ENCODE measurements at regions not wholly inside any gene's neighbourhood (a gene's known extent, or its start where the extent isn't known, plus 50 kb on each side); places are given as distances from the start of the nearest gene placed in this dataset.

DNA sequence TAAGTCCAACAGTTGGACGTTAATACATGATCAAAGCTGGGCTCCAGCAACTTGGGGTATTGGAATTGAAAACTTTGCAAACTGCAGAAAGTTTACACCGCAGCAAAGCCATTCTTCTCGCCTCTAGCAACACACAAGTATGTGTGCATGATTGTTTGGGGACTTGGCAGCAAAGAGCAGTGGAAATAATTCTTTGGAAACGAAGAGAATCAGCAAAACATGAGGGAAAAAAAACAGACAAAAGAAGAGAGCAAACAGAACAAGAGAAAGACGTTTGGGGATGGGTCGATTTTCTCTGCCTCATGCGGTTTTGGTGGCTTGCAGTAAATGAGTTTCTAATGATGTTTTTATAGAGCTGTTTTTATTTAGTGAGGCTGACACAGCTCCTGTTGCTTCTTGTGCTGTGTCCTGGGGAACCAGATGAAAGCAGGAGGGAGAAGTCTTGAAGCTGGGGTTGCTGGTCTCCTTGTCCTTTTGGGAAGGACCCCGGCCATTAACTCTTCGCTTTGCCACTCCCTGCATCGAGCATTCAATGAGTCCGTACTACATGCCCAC lies 502.9 kb downstream of the GRIN2A start:
- DNase-seq = no peak
- H3K27me3 ChIP-seq = peaks cover 2% of the 10 kb centered on the region; the same call in 1 of the 2 replicates
- H3K4me3 ChIP-seq = no peak overlapping the region
- no peaks in the 10 kb centered on the region for H3K36me3 ChIP-seq
- 0 out of 2 replicates have a peak, but pooled peaks cover 3% of the 10 kb centered on the region for H3K9me3 ChIP-seq

DNA sequence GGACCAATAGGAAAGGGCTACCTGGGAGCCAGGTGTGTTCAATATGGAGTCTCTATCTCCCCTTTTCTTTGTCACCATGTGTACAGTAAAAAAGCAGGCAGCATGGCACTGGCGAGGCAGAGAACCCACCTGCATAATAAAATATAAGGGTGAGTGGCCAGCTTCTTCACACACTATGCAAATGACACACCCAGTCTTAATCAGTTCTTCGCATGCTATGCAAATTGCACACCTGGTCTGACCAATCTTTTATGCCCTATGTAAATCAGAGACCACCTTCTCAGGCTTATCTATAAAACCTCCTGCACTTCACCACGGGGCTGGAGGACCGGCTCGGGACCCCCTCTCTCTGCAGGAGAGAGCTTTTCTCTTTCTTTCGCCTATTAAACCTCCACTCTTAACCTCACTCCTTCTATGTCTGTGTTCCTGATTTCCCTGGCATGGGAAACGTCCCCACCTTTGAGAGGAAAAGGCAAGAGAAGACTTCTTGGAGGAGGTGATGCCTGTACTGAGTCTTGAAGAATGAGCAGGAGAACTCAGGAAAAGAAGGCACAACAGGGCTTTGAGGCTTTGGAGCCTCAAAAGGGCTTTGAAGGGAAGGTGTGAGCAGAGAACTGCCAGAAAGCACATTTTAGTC lies 502.1 kb downstream of the GRIN2A start:
- DNase-seq = no peak
- Histone ChIP-seq H3K9me3 (0 out of 2 replicates have a peak, but pooled peaks cover 3% of the 10 kb centered on the region), H3K4me3 (no peak overlapping the region), H3K36me3 (no peaks in the 10 kb centered on the region), H3K27me3 (peaks cover 2% of the 10 kb centered on the region; the same call in 1 of the 2 replicates)

DNA sequence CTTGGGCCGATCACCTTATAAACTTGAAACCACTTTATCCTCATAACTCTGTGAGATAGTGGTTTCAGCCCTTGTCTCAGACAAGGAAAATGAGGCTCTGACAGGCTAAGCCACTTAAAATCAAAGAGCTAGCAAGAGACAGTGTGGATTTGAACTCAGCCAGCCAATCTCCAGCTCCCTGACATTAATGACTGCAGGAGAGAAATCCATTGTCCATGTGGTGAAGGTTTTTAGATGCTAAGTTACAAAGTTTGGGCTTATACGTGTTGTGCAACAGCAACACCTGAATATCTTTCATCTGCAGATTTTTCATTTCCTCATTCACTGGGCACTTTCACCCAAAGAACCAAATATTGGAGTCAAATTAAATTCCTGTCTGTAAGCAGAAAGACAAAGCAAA lies 501.3 kb downstream of the GRIN2A start:
- DNase-seq = no peak
- H3K9me3 ChIP-seq = 0 out of 2 replicates have a peak, but pooled peaks cover 3% of the 10 kb centered on the region
- H3K27me3 ChIP-seq = peaks cover 2% of the 10 kb centered on the region; the same call in 1 of the 2 replicates
- no peaks in the 10 kb centered on the region for H3K36me3 ChIP-seq
- H3K4me3 ChIP-seq = no peak overlapping the region

DNA sequence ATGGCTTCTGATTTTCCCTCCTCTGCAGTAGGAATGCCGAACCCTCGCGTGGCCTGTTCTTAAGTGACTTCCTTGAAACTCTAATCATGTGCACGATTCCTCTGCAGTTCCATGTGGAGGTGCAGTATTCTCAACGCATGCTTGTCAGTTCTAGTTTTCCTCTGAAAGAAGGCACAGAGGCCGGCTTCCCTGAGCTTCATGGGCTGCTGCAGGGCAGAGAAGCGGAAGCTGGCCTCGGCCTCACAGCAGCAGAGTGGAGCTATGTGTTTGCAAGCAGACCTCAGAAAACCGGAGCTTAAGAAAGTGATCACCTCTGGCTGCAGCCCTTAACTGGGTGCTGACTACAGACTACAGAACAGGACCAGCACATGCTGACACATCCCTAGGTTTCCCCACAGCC lies 500.7 kb downstream of the GRIN2A start:
- H3K4me3 ChIP-seq = no peak overlapping the region
- H3K36me3 ChIP-seq = no peaks in the 10 kb centered on the region
- no peak for DNase-seq
- peaks cover 2% of the 10 kb centered on the region; the same call in 1 of the 2 replicates for H3K27me3 ChIP-seq
- H3K9me3 ChIP-seq = 0 out of 2 replicates have a peak, but pooled peaks cover 3% of the 10 kb centered on the region

DNA sequence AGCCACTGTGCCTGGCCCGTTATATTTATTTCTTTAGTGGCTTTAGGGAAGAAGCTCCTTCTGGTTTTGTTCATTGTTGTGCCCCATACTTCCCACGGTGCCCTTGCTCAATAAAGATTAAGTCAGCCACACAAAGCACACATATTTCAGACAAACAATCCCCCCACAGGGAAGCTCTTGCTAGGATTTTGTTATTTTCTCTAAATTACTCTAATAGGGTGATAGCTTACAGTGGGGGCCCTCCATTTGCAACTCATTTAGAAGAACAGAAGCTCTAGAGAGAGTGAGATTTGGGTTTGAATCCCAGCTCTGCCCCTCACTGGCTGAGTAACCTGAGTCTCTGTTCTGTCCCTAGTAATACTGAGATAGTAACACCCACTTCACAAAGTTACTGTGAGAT lies 499.9 kb downstream of the GRIN2A start:
- 0 out of 2 replicates have a peak, but pooled peaks cover 3% of the 10 kb centered on the region for H3K9me3 ChIP-seq

DNA sequence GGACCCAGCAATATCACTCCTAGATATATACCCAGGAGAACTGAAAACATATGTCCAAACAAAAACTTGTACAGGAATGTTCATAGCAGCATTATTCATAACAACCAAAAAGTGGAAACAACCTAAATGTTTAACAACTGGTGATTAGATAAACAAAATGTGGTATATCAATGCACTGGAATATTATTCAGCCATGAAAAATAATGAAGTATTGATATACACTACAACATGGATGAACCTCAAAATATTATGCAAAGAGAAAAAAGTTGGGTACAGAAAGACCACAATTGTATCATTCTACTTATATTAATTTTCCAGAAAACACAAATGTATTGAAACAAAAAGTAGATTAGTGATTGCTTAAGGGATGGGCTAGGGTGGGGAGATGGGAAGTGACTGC lies 498.6 kb downstream of the GRIN2A start:
- peaks cover 2% of the 10 kb centered on the region; the same call in 1 of the 2 replicates for H3K27me3 ChIP-seq
- no peak overlapping the region for H3K4me3 ChIP-seq
- DNase-seq = no peak
- H3K9me3 ChIP-seq = 0 out of 2 replicates have a peak, but pooled peaks cover 3% of the 10 kb centered on the region
- H3K36me3 ChIP-seq = no peaks in the 10 kb centered on the region

More for the DNA sequence above, 499.9 kb downstream of the GRIN2A start:
- Histone ChIP-seq H3K36me3 (no peaks in the 10 kb centered on the region), H3K27me3 (peaks cover 2% of the 10 kb centered on the region; the same call in 1 of the 2 replicates), H3K4me3 (no peak overlapping the region)
- DNase-seq = no peak

DNA sequence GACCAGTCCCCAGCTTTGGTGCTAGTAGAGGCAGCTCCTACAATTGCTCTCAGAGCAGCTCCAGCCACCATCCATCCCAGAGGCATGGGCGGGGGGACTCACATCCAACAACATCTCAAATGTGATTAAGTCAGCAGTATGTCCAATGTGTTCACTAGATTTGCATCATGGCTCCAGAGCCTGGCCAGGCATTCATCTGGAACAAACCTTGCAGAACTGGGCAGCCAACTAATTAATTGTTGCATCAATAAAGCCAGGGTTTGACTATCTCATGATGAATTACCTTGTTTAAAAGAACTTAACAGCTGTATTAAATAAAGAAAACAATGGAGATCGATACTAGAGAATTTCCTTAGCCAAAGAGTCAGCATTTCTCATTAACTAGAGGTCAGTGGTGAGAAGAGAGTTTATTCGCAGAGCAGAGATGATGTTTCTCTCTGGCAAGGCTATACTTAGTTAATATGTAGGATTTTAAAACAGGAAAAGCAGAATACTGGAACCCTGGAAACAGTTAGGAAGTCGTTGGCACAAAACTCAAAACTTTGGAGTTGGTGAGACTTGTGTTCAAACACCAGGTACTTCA lies 494.4 kb downstream of the GRIN2A start:
- DNase-seq = no peak
- Histone ChIP-seq H3K27me3 (no peaks in the 10 kb centered on the region), H3K36me3 (no peaks in the 10 kb centered on the region), H3K9me3 (0 out of 2 replicates have a peak, but pooled peaks cover 3% of the 10 kb centered on the region), H3K4me3 (no peak overlapping the region)

DNA sequence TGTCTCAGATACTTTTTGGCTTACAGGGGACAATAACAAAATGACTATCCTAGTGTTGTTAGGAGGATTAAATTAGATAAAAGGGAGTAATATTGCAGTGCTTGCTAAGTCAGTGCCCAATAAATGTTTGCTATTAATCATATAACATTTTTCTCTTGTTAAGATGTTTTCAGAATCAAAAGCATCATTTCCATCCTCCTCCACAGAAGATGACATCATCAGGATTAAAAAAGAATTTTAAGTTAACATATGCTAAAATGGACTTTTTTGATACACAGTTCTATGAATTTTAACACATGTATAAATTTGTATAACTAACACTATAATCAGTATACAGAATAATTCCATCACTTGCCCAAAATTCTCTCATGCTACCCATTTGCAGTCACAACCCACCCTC lies 492.6 kb downstream of the GRIN2A start:
- H3K9me3 ChIP-seq = no peaks in the 10 kb centered on the region
- DNase-seq = no peak
- H3K27me3 ChIP-seq = peaks cover 3% of the 10 kb centered on the region
- H3K4me3 ChIP-seq = no peak overlapping the region
- H3K36me3 ChIP-seq = no peaks in the 10 kb centered on the region

DNA sequence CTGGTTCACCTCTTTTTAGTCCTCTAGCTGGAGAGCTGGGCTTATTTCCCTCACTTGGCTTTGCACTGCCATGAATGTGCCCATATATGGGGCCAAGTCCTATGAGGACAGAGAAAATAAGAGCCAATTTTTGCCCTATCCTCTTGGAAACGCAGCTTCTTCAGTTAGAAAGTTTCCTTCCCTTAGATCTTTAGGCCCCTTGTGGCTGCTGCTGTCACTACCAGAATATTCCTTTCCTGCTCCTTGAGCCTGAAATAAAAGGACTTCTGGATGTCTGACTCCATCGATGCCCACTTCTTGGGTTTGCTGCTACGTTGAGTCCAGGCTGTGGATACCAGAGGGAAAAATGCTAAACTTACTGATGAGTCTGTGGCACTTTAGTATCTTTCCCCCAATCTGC lies 487.1 kb downstream of the GRIN2A start:
- H3K36me3 ChIP-seq = no peaks in the 10 kb centered on the region
- no peak overlapping the region for H3K4me3 ChIP-seq
- no peak for DNase-seq
- no peaks in the 10 kb centered on the region for H3K9me3 ChIP-seq
- H3K27me3 ChIP-seq = peaks cover 3% of the 10 kb centered on the region

Data from MG63 (cell line).